Prostate gland (tissue), 1 donor: ENCODE measurements at regions not wholly inside any gene's neighbourhood (a gene's known extent, or its start where the extent isn't known, plus 50 kb on each side); places are given as distances from the start of the nearest gene placed in this dataset.

Source experiments
- POLR2A ChIP-seq: fragments of 450-650 bp; IDR thresholded peaks from one replicate; pipeline ENCODE4 v1.6.1; 2016; ENCODE audit warnings: antibody characterized with exemption, mild to moderate bottlenecking
- POLR2AphosphoS5 ChIP-seq: sonication (generic); formaldehyde crosslinking; IDR thresholded peaks from one replicate; pipeline ENCODE4 v1.6.1; 2017; ENCODE audit warnings: antibody characterized with exemption

- TF ChIP-seq POLR2A (no peak), POLR2AphosphoS5 (no peak)
Measured at GRCh38 chr5:89855417-89855816, 554.1 kb downstream of the CETN3 start.
